Epidermal melanocyte (primary cell): ENCODE measurements at regions not wholly inside any gene's neighbourhood (a gene's known extent, or its start where the extent isn't known, plus 50 kb on each side); places are given as distances from the start of the nearest gene placed in this dataset.
"Not testable (repeated sequence)": the region's sequence is repeated elsewhere in the genome, so short reads cannot be mapped to it uniquely, and the experiment has no call there.

Experiments
- DNase-seq: peaks from one replicate; pipeline ENCODE4 v3.0.0; 2011; ENCODE audit warnings: low spot score; ENCODE audit not compliant: insufficient read length

DNA sequence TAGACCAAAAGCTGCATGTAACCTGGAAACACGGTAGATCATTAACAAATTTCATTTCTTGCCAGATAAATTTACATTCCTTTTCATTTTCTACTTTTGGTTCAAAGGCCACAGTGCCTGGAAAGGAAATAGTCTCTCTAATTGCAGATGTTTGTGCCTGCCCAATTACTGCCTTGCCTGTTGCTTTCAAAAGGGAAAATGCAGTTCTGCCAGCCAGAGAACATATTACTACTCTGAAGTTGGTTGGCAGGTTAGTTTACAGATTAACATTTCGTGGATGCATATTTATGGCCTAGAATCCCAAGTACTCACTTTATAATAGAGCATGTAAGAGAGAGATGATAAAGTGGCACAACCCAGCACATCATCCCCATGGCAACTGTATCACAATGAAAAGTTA, 124.3 kb upstream of the LRRC3B start:
- no peak for DNase-seq

DNA sequence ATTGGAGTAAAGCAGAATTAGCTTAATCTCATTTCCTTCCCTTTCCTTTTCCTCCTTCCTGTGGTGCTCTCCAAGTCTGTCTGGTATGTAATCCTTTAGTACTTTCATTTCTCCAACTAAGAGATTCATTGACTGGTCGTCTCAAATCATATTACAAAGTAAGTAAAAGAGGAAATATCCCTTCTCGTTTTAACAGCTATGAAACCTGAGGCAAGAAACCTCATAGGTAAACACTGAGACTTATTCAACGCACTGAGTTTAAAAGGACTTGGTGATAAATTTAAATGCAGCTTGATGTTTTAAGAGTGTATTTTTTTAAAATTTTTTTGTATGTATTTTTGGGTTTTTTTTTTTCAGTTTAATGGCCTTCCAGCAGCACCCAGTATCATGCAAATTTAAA, 117.2 kb upstream of the LRRC3B start:
- DNase-seq = no peak

DNA sequence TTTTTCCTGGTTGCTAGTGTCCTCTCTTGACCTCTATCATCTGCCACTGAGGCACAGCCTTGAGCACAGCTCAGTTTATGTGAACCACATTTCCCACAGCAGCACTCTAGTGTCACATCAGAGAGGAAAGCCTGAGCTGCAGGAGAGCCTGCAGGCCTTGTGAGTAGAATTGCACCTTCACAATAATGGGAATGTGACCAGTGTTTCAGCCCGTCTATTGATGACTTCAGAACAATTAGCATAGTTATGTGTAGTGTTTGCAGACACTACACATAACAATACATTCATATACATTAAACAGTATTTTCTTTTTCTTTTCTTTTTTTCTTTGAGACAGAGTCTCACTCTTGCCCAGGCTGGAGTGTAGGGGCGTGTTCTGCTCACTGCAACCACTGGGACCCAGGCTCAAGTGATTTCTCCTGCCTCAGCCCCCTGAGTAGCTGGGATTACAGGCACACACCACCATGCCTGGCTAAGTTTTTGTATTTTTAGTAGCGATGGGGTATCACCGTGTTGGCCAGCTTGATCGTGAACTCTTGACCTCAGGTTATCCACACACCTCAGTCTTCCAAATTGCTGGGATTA, 108.0 kb upstream of the LRRC3B start:
- not testable (repeated sequence) for DNase-seq

DNA sequence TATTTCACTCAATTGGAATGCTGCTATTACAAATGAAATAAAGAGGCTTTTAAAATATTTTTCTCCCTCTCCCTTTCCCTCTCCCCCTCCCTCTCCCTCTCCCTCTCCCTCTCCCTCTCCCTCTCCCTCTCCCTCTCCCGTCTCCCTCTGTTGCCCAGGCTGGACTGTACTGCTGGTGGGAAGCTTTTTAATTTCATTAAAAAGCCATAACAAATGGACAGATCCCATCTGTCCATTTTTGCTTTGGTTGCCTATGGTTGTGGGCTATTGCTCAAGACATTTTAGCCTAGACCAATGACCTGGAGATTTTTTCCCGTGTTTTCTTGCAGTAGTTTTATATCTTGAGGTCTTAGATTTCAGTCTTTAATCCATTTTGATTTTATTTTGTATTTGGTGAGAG, 107.2 kb upstream of the LRRC3B start:
- DNase-seq = no peak

DNA sequence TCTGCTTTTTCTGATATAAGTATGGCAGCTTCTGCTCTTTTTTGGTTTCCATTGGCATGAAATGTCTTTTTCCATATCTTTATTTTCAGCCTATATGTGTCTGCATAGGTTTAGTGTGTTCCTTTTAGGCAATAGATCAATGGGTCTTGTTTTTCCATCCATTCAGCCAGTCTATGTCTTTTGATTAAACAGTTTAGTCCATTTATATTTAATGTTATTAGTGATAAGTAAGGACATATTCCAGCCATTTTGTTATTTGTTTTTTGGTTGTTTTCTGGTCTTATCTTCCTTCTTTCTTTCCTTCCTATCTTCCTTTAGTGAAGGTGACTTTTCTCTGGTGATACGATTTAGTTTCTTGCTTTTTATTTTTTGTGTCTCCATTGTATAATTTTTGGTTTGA, 101.3 kb upstream of the LRRC3B start:
- DNase-seq = no peak

DNA sequence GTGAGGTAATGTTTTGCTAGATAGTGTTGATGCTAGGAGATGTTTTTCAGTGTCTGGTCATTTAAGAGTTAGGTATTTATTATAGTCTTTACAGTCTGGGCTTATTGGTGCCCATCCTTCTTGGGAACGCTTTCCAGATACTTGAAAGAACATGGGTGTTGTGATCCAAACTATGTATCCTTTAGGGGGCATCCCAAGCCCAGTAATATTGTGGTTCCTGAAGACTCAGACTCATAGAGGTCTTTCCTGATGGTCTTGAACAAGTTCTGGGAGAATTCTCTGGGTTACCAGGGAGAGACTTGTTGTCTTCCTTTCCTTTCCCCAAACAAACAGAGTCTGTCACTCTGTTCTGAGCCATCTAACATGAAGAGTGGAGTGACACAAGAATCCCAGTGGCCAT, 99.7 kb upstream of the LRRC3B start:
- DNase-seq = no peak

DNA sequence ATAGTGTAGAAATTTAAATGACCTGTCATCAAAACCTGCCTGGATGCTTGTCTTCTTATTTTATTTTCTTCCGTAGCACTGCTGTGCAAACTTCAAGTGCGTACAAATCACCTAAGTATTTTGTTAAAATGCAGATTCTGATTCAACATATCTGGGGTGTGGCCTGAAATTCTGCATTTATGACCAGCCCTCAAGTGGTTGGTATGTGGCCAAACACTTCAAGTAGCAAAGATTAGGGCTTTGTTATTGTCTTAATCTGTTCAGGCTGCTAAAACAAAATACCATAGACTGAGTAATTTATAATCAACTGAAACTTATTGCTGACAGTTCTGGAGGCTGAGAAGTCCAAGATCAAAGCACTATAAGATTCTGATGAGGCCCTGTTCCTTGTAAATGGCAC, 97.6 kb upstream of the LRRC3B start:
- DNase-seq = no peak

DNA sequence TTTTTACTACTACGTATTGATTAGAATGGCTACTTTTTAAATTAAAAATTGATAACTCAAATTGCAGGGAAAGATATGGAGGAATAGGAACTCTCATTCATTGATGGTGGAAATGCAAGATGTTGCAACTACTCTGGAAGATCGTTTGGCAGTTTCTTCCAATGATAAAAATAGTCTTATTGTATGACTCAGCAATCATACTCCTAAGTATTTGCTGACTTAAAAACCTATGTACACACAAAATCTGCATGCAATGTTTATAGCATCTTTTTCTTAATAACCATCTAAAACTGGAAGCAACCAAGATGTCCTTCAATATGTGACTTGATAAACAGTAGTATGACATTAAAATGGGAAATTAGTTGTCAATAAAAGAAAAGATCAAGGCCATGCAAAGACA, 87.4 kb upstream of the LRRC3B start:
- no peak for DNase-seq

DNA sequence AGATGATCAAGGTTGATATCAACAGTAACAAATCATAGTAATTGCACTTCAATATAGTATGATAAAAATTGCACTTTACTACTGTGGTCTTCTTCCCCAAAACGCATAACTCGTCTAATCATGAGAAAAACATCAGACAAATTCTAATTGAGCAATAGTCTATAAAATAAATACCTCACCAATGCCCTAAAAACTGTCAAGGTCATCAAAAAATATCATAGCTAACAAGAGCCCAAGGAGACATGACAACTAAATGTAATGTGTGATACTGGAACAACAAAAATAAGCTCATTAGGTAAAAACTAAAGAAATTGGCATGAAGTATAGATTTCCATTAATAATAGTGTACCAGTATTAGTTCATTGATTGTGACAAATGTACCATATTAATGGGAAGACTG, 85.6 kb upstream of the LRRC3B start:
- no peak for DNase-seq

DNA sequence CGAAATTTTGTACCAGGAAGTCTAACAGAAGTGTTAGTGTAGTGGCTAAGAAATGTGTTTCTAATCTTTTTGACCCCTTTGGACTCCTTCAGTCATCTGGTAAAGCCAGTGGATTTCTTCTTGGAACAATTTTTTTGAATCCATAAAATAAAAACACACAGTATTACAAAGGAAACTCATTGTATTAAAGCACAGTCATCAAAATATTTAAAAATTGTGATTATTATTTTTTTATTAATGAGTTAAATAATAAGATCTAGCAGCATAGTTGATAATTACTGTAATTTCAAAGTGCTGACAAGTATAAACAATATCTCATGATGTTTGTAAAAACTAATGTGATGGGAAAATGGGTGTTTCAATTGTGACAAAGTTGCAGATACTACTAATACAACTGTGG, 72.2 kb upstream of the LRRC3B start:
- no peak for DNase-seq

DNA sequence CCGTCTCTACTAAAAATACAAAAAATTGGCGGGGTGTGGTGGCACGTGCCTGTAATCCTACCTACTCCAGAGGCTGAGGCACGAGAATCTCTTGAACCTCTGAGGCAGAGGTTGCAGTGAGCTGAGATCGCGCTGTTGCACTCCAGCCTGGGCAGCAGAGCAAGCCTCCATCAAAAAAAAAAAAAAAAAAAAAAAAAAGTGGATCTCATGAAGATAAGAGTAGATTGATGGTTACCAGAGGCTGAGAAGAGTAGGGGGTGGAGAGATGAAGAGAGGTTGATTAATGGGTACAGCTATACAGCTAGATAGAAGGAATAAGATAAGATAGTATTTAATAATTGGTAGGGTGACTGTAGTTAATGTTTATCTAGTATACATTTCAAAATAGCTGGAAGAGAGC, 65.9 kb upstream of the LRRC3B start:
- no peak for DNase-seq

DNA sequence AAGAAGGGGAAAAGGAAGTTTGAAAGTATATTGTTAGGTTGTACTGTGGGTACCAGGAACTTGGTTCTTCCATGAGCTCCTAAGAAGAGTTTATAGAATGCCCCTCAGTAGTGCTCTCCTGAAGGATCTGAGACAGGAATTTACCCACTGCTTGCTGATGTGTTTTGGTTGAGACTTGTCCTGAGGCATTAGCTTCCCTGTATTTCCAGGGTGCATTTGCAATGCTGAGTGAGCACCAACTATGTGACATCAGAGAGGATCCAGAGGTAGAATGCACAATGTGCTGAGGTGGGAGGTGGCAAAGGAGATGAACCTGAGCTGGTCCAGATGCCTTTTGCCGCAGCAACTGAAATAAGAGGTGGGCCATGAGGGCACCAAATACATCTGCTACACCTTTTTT, 64.3 kb upstream of the LRRC3B start:
- no peak for DNase-seq

DNA sequence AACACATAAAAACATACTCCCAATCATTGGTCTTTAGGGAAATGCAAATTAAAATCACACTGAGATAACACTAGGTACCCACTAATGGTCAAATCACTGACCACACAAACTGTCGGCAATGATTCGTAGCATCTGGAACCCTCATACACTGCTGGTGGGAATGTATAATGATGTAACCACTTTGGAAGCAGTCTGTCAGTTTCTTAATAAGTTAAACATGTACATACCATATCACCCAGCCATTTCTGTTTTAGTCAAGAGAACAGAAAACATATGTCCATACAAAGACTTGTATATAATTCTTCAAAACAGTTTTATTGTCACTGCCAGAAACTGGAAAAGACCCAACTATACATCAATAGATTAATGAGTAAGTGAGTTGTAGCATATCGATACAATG, 63.3 kb upstream of the LRRC3B start:
- DNase-seq = no peak

DNA sequence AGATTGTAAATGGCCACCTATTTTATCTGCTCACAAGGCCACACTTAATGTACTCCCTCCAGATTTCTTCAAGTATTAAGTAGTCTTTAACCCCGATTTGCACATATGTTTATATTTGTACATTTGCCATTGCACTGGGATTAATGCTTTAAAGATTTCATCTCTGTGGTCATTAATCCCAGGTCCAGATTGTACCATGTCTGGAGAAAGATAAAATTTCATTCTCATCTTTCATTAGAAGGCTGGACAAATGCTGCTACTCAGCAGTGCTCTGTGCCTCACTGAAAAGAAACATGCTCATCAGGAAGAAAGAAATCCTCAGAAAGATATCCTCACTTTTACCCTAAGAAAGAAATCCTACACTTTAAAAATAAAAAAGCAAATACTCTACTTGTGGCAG, 62.5 kb upstream of the LRRC3B start:
- no peak for DNase-seq

DNA sequence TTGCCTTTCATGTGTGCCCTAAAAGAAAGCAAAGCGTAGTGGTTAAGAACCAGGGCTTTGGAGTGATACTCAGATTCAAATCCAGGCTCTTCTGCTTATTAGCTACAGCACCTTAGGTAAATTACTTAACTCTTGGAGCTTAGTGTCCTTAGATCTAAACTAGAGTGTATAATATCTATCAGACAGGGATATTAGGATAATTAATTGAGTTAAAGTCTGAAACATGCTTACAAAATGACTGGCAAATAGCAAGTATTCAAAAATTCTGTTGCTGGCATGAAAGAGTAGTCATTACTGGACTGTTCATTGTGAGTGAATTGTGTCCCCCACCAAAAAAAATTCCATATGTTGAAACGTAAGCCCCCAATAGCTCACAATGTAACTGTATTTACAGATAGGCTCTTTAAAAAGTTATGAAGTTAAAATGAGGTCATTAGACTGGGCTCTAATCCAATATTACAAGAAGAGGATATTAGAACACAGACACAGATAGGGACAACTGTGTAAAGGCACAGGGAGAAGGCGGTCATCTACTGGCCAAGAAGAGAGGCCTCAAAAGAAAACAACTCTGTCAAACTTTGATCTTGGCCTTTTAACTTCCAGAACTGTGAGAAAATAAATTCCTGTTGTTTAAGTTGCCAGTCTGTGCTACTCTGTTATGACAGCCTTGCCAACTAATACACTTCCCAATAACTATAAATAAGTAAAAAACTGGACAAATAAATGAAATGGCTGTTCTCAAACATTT, 60.4 kb upstream of the LRRC3B start:
- DNase-seq = no peak
